H9 (cell line): ENCODE measurements at regions not wholly inside any gene's neighbourhood (a gene's known extent, or its start where the extent isn't known, plus 50 kb on each side); places are given as distances from the start of the nearest gene placed in this dataset.

Experiments
- DNase-seq: peaks from one replicate; pipeline ENCODE4 v3.0.0-alpha.2; 2017
- H2AFZ ChIP-seq: one replicate; pipeline ENCODE4 v1.6.1; 2013; ENCODE audit warnings: mild to moderate bottlenecking, low read length, control low read depth, moderate library complexity
- H2AK5ac ChIP-seq: 2 replicates; pipeline ENCODE4 v1.6.1; 2013; ENCODE audit warnings: low read length, control low read depth, mixed read lengths; ENCODE audit not compliant: insufficient read length
- H2BK120ac ChIP-seq: one replicate; pipeline ENCODE4 v1.6.1; 2013; ENCODE audit warnings: low read depth, mild to moderate bottlenecking, low read length, control low read depth, inconsistent platforms; ENCODE audit not compliant: poor library complexity, severe bottlenecking
- H2BK12ac ChIP-seq: 2 replicates; pipeline ENCODE4 v1.6.1; 2013; ENCODE audit warnings: low read length, control low read depth, mixed read lengths, low read depth; ENCODE audit not compliant: insufficient read length
- H2BK15ac ChIP-seq: 2 replicates; pipeline ENCODE4 v1.6.1; 2013; ENCODE audit warnings: low read depth, low read length, control low read depth
- H2BK20ac ChIP-seq: one replicate; pipeline ENCODE4 v1.6.1; 2013; ENCODE audit warnings: low read depth, mild to moderate bottlenecking, low read length, control low read depth, inconsistent platforms; ENCODE audit not compliant: poor library complexity, severe bottlenecking
- H2BK5ac ChIP-seq: 2 replicates; pipeline ENCODE4 v1.6.1; 2013; ENCODE audit warnings: low read length, control low read depth, mixed read lengths; ENCODE audit not compliant: insufficient read length
- H3K14ac ChIP-seq: 2 replicates; pipeline ENCODE4 v1.6.1; 2013; ENCODE audit warnings: low read length, control low read depth; ENCODE audit not compliant: insufficient read depth
- H3K18ac ChIP-seq: 2 replicates; pipeline ENCODE4 v1.6.1; 2013; ENCODE audit warnings: low read depth, mild to moderate bottlenecking, mixed read lengths, low read length, control low read depth; ENCODE audit not compliant: insufficient read length
- H3K23ac ChIP-seq: 2 replicates; pipeline ENCODE4 v1.6.1; 2013; ENCODE audit warnings: low read length, control low read depth, mixed read lengths, low read depth; ENCODE audit not compliant: insufficient read length
- H3K23me2 ChIP-seq: 2 replicates; pipeline ENCODE4 v1.6.1; 2013; ENCODE audit warnings: low read depth, mild to moderate bottlenecking, mixed read lengths, low read length, control low read depth; ENCODE audit not compliant: insufficient read length, poor library complexity, severe bottlenecking
- H3K27ac ChIP-seq: 2 replicates; pipeline ENCODE4 v1.5.1; 2013; ENCODE audit warnings: low read length, control low read depth, mixed read lengths, low read depth; ENCODE audit not compliant: insufficient read length
- H3K27me3 ChIP-seq: 2 replicates; pipeline ENCODE4 v1.6.1; 2013; ENCODE audit warnings: low read length, control low read depth, inconsistent platforms; ENCODE audit not compliant: insufficient read depth
- H3K4ac ChIP-seq: 2 replicates; pipeline ENCODE4 v1.6.1; 2013; ENCODE audit warnings: low read depth, mild to moderate bottlenecking, control low read depth, inconsistent platforms, low read length, moderate library complexity
- H3K4me1 ChIP-seq: 2 replicates; pipeline ENCODE4 v1.6.1; 2013; ENCODE audit warnings: low read length, control low read depth, inconsistent platforms; ENCODE audit not compliant: insufficient read depth
- H3K4me2 ChIP-seq: 2 replicates; pipeline ENCODE4 v1.6.1; 2013; ENCODE audit warnings: low read length, control low read depth, mixed read lengths; ENCODE audit not compliant: insufficient read length, insufficient read depth
- H3K56ac ChIP-seq: 2 replicates; pipeline ENCODE4 v1.6.1; 2013; ENCODE audit warnings: low read depth, mild to moderate bottlenecking, mixed read lengths, low read length, control low read depth; ENCODE audit not compliant: insufficient read length
- H3K79me1 ChIP-seq: 2 replicates; pipeline ENCODE4 v1.6.1; 2013; ENCODE audit warnings: low read depth, mild to moderate bottlenecking, moderate library complexity, low read length, control low read depth, inconsistent platforms; ENCODE audit not compliant: insufficient read depth, poor library complexity, severe bottlenecking
- H3K79me2 ChIP-seq: 2 replicates; pipeline ENCODE4 v1.6.1; 2013; ENCODE audit warnings: low read length, control low read depth, inconsistent platforms; ENCODE audit not compliant: insufficient read depth
- H3K9ac ChIP-seq: 2 replicates; pipeline ENCODE4 v1.6.1; 2013; ENCODE audit warnings: low read length, control low read depth, mixed read lengths; ENCODE audit not compliant: insufficient read length; ENCODE audit errors: extremely low read depth
- H3K9me3 ChIP-seq: one replicate; pipeline ENCODE4 v1.6.1; 2013; ENCODE audit warnings: low read depth, low read length, inconsistent platforms; ENCODE audit not compliant: control insufficient read depth
- H3T11ph ChIP-seq: one replicate; pipeline ENCODE4 v1.6.1; 2013; ENCODE audit warnings: mild to moderate bottlenecking, low read length, control low read depth, inconsistent platforms
- H4K20me1 ChIP-seq: one replicate; pipeline ENCODE4 v1.6.1; 2013; ENCODE audit not compliant: control insufficient read depth, insufficient read length, insufficient read depth
- H4K5ac ChIP-seq: 2 replicates; pipeline ENCODE4 v1.6.1; 2013; ENCODE audit warnings: low read depth, mild to moderate bottlenecking, mixed read lengths, low read length, control low read depth; ENCODE audit not compliant: insufficient read length
- H4K8ac ChIP-seq: replicated peaks from 2 replicates; pipeline ENCODE4 v1.6.1; 2013; ENCODE audit warnings: low read length, control low read depth, mixed read lengths, low read depth; ENCODE audit not compliant: insufficient read length
- H4K91ac ChIP-seq: 2 replicates; pipeline ENCODE4 v1.6.1; 2013; ENCODE audit warnings: low read depth, mild to moderate bottlenecking, moderate library complexity, mixed read lengths, low read length, control low read depth; ENCODE audit not compliant: insufficient read length
- H3K27ac Mint-ChIP-seq, 3 experiments: 2 replicates in 2 of 3; 3 replicates in 1 of 3; pipeline ENCODE4 v1.8.0; 2020 to 2021; ENCODE audit warnings: mixed read lengths in 3 of 3, mild to moderate bottlenecking in 1 of 3, moderate library complexity in 1 of 3
- H3K27me3 Mint-ChIP-seq: 2 replicates; pipeline ENCODE4 v1.8.0; 2021; ENCODE audit warnings: low read depth, mild to moderate bottlenecking, moderate library complexity, mixed read lengths
- H3K36me3 Mint-ChIP-seq, 3 experiments: 2 replicates in 2 of 3; 3 replicates in 1 of 3; pipeline ENCODE4 v1.8.0; 2020 to 2021; ENCODE audit warnings: low read depth in 3 of 3, mixed read lengths in 3 of 3; ENCODE audit not compliant: insufficient read depth in 1 of 3
- H3K4me1 Mint-ChIP-seq, 2 experiments: 2 replicates each; pipeline ENCODE4 v1.8.0; 2020; ENCODE audit warnings: mixed read lengths in 2 of 2
- H3K4me3 Mint-ChIP-seq, 2 experiments: 2 replicates in 1 of 2; 3 replicates in 1 of 2; pipeline ENCODE4 v1.8.0; 2020 to 2021; ENCODE audit warnings: mild to moderate bottlenecking in 2 of 2, mixed read lengths in 2 of 2, moderate library complexity in 1 of 2
- H3K9me3 Mint-ChIP-seq, 2 experiments: 2 replicates in 1 of 2; 3 replicates in 1 of 2; pipeline ENCODE4 v1.8.0; 2020; ENCODE audit warnings: mild to moderate bottlenecking in 2 of 2, mixed read lengths in 2 of 2, moderate library complexity in 1 of 2
- WGBS: extraction: QIAGEN DNeasy Blood & Tissue Kit; methylation state at CpG from one replicate; pipeline ENCODE4 v1.1.7; 2013; ENCODE audit warnings: missing lambda C conversion rate, low lambda C conversion rate, mixed read lengths; ENCODE audit not compliant: insufficient read length; ENCODE audit errors: extremely low coverage; 5-methylcytosine and 5-hydroxymethylcytosine counted together
- TF ChIP-seq, protein P1 (sequence below): fragments of 200-600 bp; sonication (generic); conservative IDR thresholded peaks from 3 replicates; pipeline ENCODE4 v1.8.0; 2021; ENCODE audit warnings: antibody characterized with exemption, mild to moderate bottlenecking

DNA sequence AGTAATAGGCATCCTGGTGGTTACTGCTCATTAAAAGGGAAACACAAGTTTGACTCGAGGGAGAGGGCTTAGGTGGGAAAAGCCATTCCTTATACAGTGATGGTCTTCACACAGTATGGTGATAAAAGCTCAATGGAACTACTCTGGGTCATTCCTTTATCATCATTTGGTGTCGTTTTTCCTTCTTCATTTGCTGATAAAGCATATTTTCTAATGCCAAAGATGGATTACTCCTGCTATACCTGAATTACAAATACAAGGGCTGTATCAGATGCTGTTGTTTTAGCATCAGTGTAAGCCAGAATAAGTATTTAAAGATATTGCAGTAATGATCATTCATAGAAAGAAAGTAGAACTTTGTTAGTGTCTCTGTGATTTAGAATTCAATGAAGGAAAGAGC, 563.7 kb downstream of the PLCL1 start:
- Histone ChIP-seq H2BK20ac (no peak overlapping the region), H4K20me1 (no peaks in the 10 kb centered on the region), H3K4me2 (no peak overlapping the region), H2AK5ac (no peak overlapping the region), H2BK120ac (no peak overlapping the region), H4K8ac (no peak overlapping the region), H2BK12ac (no peak overlapping the region), H3K23me2 (no peaks in the 10 kb centered on the region), H2BK5ac (no peak overlapping the region), H3K14ac (no peak overlapping the region), H4K5ac (no peak overlapping the region), H3K9me3 (no peaks in the 10 kb centered on the region), H3K27me3 (no peaks in the 10 kb centered on the region), H4K91ac (no peak overlapping the region), H3K23ac (no peak overlapping the region), H3K27ac (no peak overlapping the region), H2AFZ (no peak overlapping the region), H3K18ac (no peak overlapping the region), H2BK15ac (no peak overlapping the region), H3K79me2 (no peaks in the 10 kb centered on the region), H3K9ac (no peak overlapping the region), H3K79me1 (no peaks in the 10 kb centered on the region), H3K4ac (no peak overlapping the region), H3K4me1 (no peaks in the 10 kb centered on the region), H3K56ac (no peak overlapping the region), H3T11ph (no peak overlapping the region)
- no peaks in the 10 kb centered on the region for H3K36me3 Mint-ChIP-seq
- no peaks in the 10 kb centered on the region for H3K9me3 Mint-ChIP-seq
- no CpG with 5 or more reads among the region's 2 CpGs for WGBS
- H3K4me1 Mint-ChIP-seq = no peaks in the 10 kb centered on the region
- no peak for DNase-seq
- no peak overlapping the region for H3K27ac Mint-ChIP-seq
- H3K27me3 Mint-ChIP-seq = no peaks in the 10 kb centered on the region
- TF ChIP-seq, protein P1, sequence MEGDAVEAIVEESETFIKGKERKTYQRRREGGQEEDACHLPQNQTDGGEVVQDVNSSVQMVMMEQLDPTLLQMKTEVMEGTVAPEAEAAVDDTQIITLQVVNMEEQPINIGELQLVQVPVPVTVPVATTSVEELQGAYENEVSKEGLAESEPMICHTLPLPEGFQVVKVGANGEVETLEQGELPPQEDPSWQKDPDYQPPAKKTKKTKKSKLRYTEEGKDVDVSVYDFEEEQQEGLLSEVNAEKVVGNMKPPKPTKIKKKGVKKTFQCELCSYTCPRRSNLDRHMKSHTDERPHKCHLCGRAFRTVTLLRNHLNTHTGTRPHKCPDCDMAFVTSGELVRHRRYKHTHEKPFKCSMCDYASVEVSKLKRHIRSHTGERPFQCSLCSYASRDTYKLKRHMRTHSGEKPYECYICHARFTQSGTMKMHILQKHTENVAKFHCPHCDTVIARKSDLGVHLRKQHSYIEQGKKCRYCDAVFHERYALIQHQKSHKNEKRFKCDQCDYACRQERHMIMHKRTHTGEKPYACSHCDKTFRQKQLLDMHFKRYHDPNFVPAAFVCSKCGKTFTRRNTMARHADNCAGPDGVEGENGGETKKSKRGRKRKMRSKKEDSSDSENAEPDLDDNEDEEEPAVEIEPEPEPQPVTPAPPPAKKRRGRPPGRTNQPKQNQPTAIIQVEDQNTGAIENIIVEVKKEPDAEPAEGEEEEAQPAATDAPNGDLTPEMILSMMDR = no peak
- H3K4me3 Mint-ChIP-seq = no peak overlapping the region
